HepG2 (cell line): ENCODE measurements at regions not wholly inside any gene's neighbourhood (a gene's known extent, or its start where the extent isn't known, plus 50 kb on each side); places are given as distances from the start of the nearest gene placed in this dataset.

ENCODE experiments used
- NFATC3 ChIP-seq: sonication (generic); formaldehyde crosslinking; IDR thresholded peaks from 2 replicates; pipeline ENCODE4 v1.5.1; 2020; ENCODE audit warnings: mild to moderate bottlenecking, missing genetic modification reagents
- ZMYM2 ChIP-seq: sonication (generic); formaldehyde crosslinking; IDR thresholded peaks from 2 replicates; pipeline ENCODE4 v1.8.0; 2022; ENCODE audit warnings: mild to moderate bottlenecking, missing genetic modification reagents
- ZNF652 ChIP-seq: IDR thresholded peaks from 2 replicates; pipeline ENCODE4 v1.6.1; 2016; ENCODE audit warnings: low read depth, borderline replicate concordance
- ZNF788 ChIP-seq: sonication (generic); formaldehyde crosslinking; IDR thresholded peaks from 2 replicates; pipeline ENCODE4 v1.5.0; 2020; ENCODE audit warnings: mild to moderate bottlenecking, missing genetic modification reagents, borderline replicate concordance
- TF ChIP-seq, protein P1 (sequence below): sonication (generic); formaldehyde crosslinking; IDR thresholded peaks from one replicate; pipeline ENCODE4 v1.5.1; 2020; ENCODE audit warnings: mild to moderate bottlenecking, missing genetic modification reagents; ENCODE audit errors: not compliant biosample characterization
- TF ChIP-seq, protein P2 (sequence below): sonication (generic); formaldehyde crosslinking; IDR thresholded peaks from 2 replicates; pipeline ENCODE4 v1.4.0; 2020; ENCODE audit warnings: missing genetic modification reagents, borderline replicate concordance
- TF ChIP-seq, protein P3 (sequence below): sonication (generic); formaldehyde crosslinking; IDR thresholded peaks from 2 replicates; pipeline ENCODE4 v1.9.0; 2021; ENCODE audit warnings: missing genetic modification reagents, borderline replicate concordance

DNA sequence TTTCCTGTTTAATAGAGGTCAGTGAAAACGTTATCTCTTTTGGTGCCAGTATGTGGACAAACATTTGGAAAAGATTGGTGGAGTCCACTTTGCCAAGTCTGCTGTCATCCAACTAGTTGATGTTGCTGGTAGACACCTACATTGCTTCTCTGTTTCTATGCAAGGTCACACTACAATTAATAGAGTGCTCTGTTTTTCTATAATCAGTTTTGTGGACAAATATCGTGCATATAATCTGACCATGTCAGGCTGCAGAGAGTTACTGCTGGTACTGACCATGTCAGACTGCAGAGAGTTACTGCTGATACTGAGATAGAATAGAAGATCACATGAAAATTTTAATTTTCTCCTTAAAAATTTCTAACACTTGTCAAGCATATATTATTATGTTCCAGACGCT, 603.3 kb downstream of the TSN start (continued):
- TF ChIP-seq, protein P1, sequence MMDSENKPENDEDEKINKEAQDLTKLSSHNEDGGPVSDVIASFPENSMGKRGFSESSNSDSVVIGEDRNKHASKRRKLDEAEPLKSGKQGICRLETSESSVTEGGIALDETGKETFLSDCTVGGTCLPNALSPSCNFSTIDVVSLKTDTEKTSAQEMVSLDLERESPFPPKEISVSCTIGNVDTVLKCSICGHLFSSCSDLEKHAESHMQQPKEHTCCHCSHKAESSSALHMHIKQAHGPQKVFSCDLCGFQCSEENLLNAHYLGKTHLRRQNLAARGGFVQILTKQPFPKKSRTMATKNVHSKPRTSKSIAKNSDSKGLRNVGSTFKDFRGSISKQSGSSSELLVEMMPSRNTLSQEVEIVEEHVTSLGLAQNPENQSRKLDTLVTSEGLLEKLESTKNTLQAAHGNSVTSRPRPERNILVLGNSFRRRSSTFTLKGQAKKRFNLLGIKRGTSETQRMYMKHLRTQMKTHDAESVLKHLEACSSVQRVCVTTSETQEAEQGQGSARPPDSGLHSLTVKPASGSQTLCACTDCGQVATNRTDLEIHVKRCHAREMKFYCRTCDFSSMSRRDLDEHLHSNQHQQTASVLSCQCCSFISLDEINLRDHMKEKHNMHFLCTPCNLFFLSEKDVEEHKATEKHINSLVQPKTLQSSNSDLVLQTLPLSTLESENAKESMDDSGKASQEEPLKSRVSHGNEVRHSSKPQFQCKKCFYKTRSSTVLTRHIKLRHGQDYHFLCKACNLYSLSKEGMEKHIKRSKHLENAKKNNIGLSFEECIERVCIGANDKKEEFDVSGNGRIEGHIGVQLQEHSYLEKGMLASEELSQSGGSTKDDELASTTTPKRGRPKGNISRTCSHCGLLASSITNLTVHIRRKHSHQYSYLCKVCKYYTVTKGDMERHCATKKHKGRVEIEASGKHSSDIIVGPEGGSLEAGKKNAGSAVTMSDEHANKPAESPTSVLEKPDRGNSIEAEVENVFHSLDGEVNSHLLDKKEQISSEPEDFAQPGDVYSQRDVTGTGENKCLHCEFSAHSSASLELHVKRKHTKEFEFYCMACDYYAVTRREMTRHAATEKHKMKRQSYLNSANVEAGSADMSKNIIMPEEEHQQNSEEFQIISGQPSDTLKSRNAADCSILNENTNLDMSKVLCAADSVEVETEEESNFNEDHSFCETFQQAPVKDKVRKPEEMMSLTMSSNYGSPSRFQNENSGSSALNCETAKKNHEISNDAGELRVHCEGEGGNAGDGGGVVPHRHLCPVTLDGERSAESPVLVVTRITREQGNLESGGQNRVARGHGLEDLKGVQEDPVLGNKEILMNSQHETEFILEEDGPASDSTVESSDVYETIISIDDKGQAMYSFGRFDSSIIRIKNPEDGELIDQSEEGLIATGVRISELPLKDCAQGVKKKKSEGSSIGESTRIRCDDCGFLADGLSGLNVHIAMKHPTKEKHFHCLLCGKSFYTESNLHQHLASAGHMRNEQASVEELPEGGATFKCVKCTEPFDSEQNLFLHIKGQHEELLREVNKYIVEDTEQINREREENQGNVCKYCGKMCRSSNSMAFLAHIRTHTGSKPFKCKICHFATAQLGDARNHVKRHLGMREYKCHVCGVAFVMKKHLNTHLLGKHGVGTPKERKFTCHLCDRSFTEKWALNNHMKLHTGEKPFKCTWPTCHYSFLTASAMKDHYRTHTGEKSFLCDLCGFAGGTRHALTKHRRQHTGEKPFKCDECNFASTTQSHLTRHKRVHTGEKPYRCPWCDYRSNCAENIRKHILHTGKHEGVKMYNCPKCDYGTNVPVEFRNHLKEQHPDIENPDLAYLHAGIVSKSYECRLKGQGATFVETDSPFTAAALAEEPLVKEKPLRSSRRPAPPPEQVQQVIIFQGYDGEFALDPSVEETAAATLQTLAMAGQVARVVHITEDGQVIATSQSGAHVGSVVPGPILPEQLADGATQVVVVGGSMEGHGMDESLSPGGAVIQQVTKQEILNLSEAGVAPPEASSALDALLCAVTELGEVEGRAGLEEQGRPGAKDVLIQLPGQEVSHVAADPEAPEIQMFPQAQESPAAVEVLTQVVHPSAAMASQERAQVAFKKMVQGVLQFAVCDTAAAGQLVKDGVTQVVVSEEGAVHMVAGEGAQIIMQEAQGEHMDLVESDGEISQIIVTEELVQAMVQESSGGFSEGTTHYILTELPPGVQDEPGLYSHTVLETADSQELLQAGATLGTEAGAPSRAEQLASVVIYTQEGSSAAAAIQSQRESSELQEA (CRISPR knock-in tag) = no peak
- TF ChIP-seq ZNF652 = no peak
- TF ChIP-seq, protein P2, sequence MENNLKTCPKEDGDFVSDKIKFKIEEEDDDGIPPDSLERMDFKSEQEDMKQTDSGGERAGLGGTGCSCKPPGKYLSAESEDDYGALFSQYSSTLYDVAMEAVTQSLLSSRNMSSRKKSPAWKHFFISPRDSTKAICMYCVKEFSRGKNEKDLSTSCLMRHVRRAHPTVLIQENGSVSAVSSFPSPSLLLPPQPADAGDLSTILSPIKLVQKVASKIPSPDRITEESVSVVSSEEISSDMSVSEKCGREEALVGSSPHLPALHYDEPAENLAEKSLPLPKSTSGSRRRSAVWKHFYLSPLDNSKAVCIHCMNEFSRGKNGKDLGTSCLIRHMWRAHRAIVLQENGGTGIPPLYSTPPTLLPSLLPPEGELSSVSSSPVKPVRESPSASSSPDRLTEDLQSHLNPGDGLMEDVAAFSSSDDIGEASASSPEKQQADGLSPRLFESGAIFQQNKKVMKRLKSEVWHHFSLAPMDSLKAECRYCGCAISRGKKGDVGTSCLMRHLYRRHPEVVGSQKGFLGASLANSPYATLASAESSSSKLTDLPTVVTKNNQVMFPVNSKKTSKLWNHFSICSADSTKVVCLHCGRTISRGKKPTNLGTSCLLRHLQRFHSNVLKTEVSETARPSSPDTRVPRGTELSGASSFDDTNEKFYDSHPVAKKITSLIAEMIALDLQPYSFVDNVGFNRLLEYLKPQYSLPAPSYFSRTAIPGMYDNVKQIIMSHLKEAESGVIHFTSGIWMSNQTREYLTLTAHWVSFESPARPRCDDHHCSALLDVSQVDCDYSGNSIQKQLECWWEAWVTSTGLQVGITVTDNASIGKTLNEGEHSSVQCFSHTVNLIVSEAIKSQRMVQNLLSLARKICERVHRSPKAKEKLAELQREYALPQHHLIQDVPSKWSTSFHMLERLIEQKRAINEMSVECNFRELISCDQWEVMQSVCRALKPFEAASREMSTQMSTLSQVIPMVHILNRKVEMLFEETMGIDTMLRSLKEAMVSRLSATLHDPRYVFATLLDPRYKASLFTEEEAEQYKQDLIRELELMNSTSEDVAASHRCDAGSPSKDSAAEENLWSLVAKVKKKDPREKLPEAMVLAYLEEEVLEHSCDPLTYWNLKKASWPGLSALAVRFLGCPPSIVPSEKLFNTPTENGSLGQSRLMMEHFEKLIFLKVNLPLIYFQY (CRISPR knock-in tag) = no peak
- TF ChIP-seq ZMYM2 (CRISPR knock-in tag) = no peak
- TF ChIP-seq ZNF788 (CRISPR knock-in tag) = no peak
- TF ChIP-seq NFATC3 (CRISPR knock-in tag) = no peak
- TF ChIP-seq, protein P3, sequence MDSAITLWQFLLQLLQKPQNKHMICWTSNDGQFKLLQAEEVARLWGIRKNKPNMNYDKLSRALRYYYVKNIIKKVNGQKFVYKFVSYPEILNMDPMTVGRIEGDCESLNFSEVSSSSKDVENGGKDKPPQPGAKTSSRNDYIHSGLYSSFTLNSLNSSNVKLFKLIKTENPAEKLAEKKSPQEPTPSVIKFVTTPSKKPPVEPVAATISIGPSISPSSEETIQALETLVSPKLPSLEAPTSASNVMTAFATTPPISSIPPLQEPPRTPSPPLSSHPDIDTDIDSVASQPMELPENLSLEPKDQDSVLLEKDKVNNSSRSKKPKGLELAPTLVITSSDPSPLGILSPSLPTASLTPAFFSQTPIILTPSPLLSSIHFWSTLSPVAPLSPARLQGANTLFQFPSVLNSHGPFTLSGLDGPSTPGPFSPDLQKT (CRISPR knock-in tag) = no peak
